GM18907 (cell line): ENCODE measurements at regions not wholly inside any gene's neighbourhood (a gene's known extent, or its start where the extent isn't known, plus 50 kb on each side); places are given as distances from the start of the nearest gene placed in this dataset.
"Not testable (repeated sequence)": the region's sequence is repeated elsewhere in the genome, so short reads cannot be mapped to it uniquely, and the experiment has no call there.

Experiments
- ATAC-seq: cut with Tn5 transposase; IDR thresholded peaks from one replicate; pipeline ENCODE4 v1.9.1; 2021; ENCODE audit warnings: mild to moderate bottlenecking, moderate library complexity; ENCODE audit not compliant: unreplicated experiment

GRCh38 chr1:148361427-148362215 lies 121.5 kb downstream of the PPIAL4G start:
- not testable (repeated sequence) for ATAC-seq

DNA sequence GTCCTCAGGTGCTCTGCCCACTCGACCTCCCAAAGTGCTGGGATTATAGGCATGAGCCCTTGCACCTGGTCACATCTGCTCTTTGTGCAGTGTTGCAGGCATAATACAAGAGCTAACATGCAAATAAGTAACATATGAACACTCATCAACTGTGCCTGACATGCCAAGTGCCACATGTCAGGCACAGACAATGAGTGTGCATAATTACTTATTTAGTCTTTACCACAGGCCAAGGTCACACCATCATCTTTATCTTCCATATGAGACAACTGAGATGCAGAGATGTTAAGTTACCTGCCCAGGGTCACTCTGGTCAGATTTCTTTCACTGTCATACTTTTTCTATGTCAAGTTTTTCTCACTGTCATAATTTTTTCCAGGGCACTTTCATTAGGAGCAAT lies 126.1 kb downstream of the PPIAL4G start:
- ATAC-seq: no peak

DNA sequence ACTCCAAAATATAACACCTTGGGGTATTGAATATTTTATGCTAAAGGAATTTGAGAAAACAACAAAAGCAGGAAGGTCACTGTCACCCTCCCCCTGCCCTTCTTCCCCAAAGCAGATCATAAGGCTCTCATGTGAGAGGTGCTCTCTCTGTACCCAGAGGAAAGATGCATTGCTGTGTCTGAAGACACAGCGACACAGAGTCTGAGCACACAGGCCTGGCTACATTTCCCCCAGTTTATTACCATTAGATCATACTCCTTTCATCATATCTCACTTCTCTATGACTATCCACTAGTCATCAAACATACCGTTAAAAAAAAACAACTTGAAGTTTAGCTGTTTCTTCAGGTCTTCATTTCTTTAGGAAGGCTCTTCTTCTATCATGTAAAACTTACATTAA lies 127.1 kb downstream of the PPIAL4G start:
- no peak for ATAC-seq

DNA sequence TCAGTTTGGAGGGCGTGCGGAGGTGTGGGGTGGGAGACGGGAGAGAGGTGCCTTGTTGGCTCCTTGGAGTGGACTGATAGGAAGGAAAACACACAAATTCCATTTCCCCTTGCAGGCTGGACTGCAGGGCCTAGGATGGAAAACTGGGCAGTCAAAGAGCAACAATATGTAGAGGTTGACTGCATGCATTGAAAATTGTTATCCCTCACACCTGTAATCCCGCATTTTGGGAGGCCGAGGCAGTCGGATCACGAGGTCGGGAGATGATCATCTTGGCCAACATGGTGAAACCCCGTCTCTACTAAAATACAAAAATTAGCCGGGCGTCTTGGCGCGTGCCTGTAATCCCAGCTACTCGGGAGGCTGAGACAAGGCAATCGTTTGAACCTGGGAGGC lies 128.2 kb downstream of the PPIAL4G start:
- no peak for ATAC-seq

- ATAC-seq: no peak
Measured at GRCh38 chr1:148354284-148354912, 128.7 kb downstream of the PPIAL4G start.

DNA sequence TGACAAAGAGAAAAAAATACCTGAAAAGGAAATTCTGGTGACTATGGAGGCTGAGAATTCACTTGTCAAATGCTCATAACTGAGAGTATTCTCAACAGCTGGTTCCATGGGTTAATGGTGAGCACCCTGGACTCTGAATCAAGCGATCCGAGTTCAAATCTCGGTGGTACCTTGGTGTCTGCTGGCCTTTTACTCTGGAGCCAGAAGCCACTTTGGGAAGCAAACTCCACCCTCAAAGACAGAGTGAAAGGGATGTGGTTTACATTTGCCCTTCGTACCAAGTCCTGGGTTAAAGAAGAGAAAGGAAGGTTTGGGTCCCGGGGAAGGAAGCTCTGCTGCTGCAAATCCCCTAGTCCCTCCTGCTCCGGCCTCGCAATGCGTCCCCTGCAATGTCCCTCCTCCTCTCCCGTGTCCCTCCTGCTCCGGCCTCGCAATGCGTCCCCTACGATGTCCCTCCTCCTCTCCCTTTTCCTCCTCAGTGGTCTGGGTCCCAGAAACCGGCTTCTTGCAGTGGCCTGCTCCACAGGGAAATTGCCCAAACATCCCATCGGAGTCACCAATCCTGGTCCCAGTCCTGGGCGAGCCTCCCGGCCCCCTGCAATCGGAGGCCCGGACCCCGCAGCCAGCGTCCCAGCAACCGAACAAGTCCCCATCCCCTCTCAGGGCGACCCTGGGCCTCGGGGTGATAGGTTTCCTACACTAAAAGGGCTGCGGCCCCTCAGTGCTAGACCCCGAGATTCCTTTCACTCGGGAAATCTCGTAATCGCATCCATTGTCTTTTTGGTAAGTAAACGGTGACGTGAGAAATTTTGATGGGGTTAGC lies 129.4 kb downstream of the PPIAL4G start:
- no peak for ATAC-seq

GRCh38 chr1:148352470-148353053 lies 130.5 kb downstream of the PPIAL4G start:
- ATAC-seq: no peak

GRCh38 chr1:148347781-148348180 lies 135.3 kb downstream of the PPIAL4G start:
- no peak for ATAC-seq

- ATAC-seq: not testable (repeated sequence)
Measured at GRCh38 chr1:148345659-148346151, 137.4 kb downstream of the PPIAL4G start.

DNA sequence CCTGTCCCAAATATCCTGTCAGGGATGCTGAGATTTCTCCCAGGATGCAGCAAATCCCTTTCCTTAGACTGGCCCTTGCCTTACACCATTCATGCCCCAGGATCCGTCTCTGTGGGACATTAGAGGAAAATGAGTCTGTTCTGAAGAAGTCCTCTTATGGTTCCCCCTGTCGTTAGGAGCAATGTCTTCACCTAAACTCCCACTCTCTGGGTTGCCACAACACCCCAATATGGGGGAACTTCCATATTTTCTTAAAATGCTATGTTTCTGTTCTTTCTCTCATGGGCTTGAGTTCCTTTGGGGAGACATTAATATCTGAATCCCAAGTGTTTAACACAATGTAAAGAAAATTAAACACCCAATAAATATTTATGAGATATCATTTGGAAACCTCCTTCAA lies 138.5 kb downstream of the PPIAL4G start:
- ATAC-seq: not testable (repeated sequence)

DNA sequence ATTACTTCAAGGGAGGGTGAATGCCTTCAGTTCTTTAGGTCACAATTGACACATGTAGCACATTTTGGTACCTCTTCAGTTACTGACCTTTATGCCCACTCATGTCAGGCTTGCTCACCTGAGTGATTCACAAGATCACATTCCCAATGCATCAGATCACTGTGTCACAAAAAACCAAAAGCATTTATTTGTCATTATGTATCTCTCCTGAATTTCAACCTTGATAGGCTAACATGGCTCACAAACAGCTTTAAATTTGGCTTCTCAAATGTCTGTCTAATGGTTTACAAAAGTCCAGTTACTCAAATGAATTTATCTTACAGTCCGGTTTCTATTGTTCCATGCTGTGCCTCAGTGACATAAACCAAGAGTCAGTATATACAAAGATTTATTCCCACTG lies 141.4 kb downstream of the PPIAL4G start:
- not testable (repeated sequence) for ATAC-seq

- not testable (repeated sequence) for ATAC-seq
Measured at GRCh38 chr1:148336121-148336918, 146.8 kb downstream of the PPIAL4G start.

DNA sequence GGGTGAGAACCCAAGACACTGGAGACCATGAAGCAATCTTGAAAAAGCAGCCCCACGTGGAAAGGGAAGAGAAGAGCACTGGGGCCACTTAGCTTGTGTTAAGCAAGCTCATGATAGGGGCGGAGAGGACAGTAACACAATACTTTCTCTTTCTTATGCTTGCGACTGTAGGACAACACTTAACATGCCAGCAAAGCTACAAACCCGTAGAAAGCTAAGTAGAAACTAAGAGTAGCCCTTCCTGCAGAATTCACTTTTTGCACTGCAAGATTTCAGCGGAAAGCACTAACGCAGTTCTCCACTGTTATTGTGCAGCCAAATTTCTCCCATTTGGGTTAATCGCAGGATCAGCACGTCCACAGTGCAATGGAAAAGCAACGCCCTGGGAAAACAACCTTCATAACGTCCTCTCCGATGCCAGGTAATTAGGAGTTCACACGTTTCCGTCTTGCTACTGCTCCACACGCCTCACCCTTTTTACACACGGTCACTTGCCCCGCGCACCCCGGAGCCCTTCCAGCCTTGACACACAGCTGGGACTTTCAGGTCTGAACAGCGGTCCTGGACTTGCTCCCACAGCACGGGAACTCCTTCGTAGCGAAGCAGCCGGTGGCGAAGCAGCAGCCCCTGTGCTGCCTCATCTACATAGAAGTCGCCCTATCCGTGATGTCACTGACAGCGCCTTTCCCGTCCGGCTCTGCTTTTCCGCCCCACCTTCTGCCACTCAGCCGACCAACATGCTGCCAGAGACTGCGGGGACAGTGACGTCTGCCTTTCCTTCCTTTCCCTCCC lies 148.6 kb downstream of the PPIAL4G start:
- peak; percentile 79 for ATAC-seq

DNA sequence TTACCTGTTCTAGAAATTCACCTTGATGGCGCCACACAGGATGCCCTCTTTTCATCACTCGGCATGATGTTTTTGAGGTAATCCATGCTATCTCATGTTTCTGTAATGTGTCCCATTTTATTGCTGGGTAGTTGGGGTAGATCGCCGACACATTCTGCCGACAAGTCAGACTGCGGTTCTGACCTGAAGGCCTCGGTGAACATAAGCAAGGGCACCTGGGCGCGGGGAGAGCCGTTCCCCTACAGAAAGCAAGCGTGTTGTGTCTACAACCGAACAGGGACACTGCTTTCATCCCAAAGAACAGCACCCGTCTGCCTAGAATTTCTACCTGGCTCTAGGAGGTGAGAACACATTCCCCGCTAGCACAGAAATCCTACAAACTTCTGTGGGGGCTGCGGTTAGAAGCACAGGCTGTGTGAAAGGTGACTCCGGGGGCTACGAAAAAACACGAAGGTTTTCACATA lies 149.2 kb downstream of the PPIAL4G start:
- no peak for ATAC-seq

DNA sequence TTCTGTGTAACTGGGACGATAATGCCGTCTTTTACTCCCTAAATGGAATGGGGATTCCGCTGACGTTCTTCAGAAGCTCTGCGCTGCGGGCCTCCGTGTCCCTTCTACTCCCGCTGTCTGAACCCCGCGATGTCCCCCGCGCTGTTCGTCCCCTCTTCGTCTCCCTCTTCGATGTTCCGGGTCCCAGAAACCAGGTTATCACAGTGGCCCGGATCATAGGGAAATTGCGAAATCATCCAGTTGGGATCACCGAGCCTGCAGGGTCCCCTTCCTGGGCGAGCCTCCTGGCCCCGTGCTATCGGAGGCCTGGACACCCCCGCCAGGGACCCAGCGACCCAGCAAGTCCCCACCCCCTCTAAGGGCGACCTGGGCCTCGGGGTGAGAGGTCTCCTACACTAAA lies 154.2 kb downstream of the PPIAL4G start:
- no peak for ATAC-seq

GRCh38 chr1:148325031-148325430 lies 158.1 kb downstream of the PPIAL4G start:
- not testable (repeated sequence) for ATAC-seq

GRCh38 chr1:148324465-148324864 lies 158.6 kb downstream of the PPIAL4G start:
- ATAC-seq: not testable (repeated sequence)

DNA sequence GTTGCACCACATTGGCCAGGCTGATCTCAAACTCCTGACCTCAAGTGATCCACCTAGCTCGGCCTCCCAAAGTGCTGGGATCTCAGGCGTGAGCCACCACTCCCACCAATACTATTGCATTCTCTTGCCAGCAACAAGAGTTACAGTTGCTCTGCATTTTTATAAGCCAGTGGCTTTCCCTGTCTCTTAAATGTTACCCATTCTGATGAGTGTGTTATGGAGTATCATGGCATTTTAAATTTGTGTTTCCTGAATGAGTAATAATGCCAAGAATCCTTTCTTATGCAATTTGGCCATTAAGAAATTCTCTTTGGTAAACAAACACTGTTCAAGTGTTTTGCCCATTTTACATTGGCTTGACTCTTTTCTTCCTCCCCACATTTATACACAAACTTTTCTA lies 163.0 kb downstream of the PPIAL4G start:
- not testable (repeated sequence) for ATAC-seq

- no peak for ATAC-seq
Measured at GRCh38 chr1:148318904-148319242, 164.2 kb downstream of the PPIAL4G start.
